ENCODE measurements at regions not wholly inside any gene's neighbourhood (a gene's known extent, or its start where the extent isn't known, plus 50 kb on each side); places are given as distances from the start of the nearest gene placed in this dataset.

DNA sequence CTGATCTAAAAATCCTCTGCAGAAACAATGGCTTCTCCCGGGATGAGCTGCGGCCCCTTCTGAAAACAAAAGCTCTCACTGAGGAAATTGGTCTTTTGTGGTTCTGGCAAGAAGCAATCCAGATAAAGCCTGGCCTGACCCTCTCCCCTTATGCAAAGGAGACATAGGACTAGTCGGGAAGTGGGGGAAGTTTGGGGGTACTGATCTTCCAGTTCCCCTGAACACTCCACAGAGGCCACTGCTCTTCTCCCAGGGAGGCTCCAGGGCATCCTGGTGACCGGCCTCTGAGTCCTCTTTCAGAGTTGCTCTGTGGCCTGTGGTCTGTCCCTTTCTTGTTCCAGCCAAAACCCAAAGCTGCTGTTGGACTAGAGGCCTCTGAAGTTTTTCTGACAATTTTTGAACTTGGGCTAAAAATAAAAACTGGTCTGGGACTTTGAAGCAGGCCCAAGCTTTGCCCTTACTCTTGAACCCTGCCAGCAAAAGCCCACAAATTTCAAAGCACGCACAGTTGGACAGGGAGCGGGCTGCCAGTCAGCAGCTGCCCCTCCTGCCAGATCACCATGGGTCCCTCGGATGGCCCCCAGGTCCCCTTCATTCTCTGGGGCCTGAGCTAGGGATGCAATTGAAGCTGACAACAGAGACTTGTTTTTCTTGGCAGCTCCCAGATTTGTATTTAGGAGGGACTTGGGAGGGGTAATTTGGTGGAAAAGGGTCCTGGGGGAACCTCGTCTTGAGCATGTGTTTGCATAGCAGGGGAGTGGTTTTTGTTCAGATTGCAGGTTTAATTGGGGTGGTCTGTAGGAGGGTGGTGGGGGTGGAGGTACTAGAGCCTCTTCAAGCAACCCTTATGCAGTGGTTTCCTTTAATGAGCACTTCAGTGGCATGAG is 381.6 kb upstream of the CADM1 start:
- no peak for DNase-seq (ENCODE audit: extremely low spot score)
- POLR2A ChIA-PET: no interaction called here
- CTCF ChIA-PET: interaction anchor here (0.5 to 3.0 kb wide), 9 partner anchors 8 to 205 kb away, joined by 3 to 10 read pairs (median 3); no protein-coding TSS in a partner anchor

DNA sequence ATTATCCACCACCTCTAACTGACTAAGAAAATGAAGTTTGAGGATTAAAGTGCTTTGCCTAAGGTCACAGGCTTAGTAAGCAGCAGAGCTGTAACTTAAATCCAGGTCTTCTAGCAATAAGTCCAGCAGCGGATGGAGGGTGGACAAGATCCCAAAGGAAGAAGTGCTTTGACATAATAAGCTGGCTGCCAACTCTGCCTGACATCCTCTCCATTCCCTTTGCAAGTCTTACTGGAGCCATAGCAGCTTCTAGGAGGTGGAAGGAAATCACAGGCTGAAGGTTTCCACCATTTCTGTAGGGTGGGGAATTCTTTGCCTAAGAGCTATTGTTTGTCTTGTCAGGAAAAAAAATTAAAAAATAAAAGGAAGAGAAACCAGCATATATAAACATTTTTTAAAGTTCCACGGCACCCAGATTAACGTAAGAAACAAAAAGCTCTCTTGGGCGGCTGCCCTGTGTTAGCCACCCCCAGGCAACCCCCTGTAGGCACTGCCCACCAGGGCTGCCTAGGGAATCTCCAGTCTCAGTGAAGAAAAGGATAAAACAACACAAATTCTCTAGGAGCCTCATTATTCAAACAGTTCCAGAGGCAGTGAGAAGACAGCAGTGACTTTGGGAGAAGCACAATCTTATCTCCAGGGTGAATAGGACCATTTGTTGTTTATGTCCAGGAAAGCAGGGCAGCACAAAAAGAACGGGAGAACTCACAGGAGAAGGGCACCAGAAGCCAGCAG is 380.8 kb upstream of the CADM1 start:
- CTCF ChIA-PET: interaction anchor here (0.5 to 3.0 kb wide), 8 partner anchors 9 to 206 kb away, joined by 3 to 10 read pairs (median 3); no protein-coding TSS in a partner anchor
- TF ChIP-seq, protein P1, sequence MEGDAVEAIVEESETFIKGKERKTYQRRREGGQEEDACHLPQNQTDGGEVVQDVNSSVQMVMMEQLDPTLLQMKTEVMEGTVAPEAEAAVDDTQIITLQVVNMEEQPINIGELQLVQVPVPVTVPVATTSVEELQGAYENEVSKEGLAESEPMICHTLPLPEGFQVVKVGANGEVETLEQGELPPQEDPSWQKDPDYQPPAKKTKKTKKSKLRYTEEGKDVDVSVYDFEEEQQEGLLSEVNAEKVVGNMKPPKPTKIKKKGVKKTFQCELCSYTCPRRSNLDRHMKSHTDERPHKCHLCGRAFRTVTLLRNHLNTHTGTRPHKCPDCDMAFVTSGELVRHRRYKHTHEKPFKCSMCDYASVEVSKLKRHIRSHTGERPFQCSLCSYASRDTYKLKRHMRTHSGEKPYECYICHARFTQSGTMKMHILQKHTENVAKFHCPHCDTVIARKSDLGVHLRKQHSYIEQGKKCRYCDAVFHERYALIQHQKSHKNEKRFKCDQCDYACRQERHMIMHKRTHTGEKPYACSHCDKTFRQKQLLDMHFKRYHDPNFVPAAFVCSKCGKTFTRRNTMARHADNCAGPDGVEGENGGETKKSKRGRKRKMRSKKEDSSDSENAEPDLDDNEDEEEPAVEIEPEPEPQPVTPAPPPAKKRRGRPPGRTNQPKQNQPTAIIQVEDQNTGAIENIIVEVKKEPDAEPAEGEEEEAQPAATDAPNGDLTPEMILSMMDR (IDR thresholded peaks at IDR 0.05; ENCODE audit: control extremely low read depth, extremely low read depth, low read depth, missing control alignments): no peak
- POLR2A ChIA-PET: no interaction called here
- DNase-seq (ENCODE audit: extremely low spot score): no peak

More for the DNA sequence above, 381.6 kb upstream of the CADM1 start:
- TF ChIP-seq, protein P1 (IDR thresholded peaks at IDR 0.05; ENCODE audit: control extremely low read depth, extremely low read depth, low read depth, missing control alignments): no peak

DNA sequence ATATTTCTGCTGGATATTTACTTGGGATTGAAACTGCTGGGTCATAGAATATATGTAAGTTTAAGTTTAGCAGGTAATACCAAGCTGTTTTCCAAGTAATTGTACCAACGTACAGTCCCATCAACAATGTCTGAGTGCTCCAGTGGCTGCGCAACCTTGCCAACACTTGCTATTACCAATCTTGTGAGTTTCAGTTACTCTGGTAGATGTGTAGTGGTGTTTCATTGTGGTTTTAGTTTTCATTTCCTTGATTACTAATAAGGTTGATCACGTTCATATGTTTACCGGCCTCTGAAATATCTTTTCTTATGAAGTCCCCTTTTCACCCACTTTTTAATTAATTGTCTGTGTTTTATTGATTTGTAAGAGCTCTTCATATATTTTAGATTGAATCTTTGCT is 370.6 kb upstream of the CADM1 start:
- TF ChIP-seq, protein P1 (IDR thresholded peaks at IDR 0.05; ENCODE audit: control extremely low read depth, extremely low read depth, low read depth, missing control alignments): no peak
- DNase-seq (ENCODE audit: extremely low spot score): peak; percentile 18
- ChIA-PET POLR2A (no interaction called here), CTCF (interaction anchor here (0.9 to 2.4 kb wide), 3 partner anchors 10 to 35 kb away, joined by 3 to 10 read pairs (median 3); no protein-coding TSS in a partner anchor)

DNA sequence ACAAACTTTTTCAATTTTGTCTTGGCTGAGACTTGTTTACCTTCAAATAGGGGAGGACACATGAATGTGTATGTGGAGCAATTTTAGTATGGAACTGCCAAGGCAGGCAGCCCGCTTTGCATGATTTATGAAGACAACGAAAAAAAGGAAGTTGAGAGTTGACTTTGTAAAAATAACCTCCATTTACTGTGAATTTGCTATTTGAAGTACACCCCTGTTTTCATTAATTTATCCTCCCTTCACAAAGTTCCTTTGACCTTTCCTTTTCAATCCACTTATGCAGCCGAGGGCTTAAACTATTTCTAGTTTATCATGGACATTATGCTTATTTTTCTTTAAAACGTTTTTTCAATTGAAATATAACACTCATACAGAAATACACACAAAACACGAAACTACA is 369.6 kb upstream of the CADM1 start:
- TF ChIP-seq, protein P1 (IDR thresholded peaks at IDR 0.05; ENCODE audit: control extremely low read depth, extremely low read depth, low read depth, missing control alignments): no peak

DNA sequence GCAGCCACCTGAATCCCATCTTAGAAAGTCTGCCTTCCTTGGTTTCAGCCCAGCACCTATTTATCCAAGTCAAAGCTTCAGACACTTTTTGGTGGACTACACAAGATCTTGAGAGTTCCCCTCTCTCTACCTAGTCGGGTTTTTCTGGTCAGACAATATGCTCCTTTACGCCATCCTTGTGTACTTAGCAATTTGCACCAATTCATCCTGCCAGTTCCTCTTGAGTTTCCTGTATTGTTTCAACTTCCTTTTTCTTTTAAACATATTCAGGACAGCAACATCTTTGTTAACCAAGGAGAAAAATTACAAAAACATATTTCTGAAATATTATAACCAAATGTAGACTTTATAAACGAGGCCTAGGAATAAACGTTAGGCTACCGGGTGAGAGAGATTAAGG is 368.2 kb upstream of the CADM1 start:
- TF ChIP-seq, protein P1 (IDR thresholded peaks at IDR 0.05; ENCODE audit: control extremely low read depth, extremely low read depth, low read depth, missing control alignments): no peak
- POLR2A ChIA-PET: no interaction called here
- no peak for DNase-seq (ENCODE audit: extremely low spot score)
- CTCF ChIA-PET: interaction anchor here (1.3 to 1.4 kb wide), 3 partner anchors 24 to 548 kb away, joined by 3 to 5 read pairs (median 3); no protein-coding TSS in a partner anchor

More for the DNA sequence above, 369.6 kb upstream of the CADM1 start:
- POLR2A ChIA-PET: no interaction called here
- CTCF ChIA-PET: interaction anchor here (1.3 kb wide), 1 partner anchor 198 kb away, joined by 3 read pairs; no protein-coding TSS in a partner anchor
- no peak for DNase-seq (ENCODE audit: extremely low spot score)

DNA sequence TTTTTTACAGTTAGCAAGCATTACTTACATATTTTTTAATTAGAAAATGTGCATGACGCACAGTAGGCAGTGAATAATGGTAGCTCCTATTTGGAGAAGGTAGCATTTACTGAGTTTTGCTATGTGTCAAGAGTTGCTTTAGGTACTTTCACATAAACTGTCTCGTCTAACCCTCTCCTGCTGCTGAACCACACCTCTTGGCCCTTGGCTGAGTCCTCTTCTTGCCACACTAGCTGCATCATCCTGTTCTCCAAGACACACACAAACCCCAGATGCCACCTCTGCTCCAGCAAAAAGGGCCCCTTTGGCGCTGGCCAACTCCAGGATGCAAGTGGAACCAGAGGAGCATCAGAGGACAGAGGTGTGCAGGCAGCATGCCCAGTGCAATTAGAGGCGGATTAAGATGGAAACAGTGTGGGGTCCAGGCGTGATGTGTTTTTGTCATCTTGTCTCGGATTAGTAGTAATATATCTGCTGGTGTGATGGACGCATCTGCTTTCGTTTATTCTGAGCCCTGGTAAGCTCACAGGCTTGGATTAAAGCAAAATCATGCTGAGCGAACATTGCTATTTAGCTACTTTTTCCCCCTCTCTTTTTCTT is 367.0 kb upstream of the CADM1 start:
- TF ChIP-seq, protein P1 (IDR thresholded peaks at IDR 0.05; ENCODE audit: control extremely low read depth, extremely low read depth, low read depth, missing control alignments): no peak
- ChIA-PET CTCF (interaction anchor here (1.1 to 1.6 kb wide), 4 partner anchors 22 to 547 kb away, joined by 3 to 5 read pairs (median 4); no protein-coding TSS in a partner anchor), POLR2A (no interaction called here)
- no peak for DNase-seq (ENCODE audit: extremely low spot score)

Measured in GM10248 (cell line).